Chondrocyte (in vitro differentiated cells): ENCODE measurements at regions not wholly inside any gene's neighbourhood (a gene's known extent, or its start where the extent isn't known, plus 50 kb on each side); places are given as distances from the start of the nearest gene placed in this dataset.

Experiments used
- DNase-seq: peaks from one replicate; pipeline ENCODE4 v3.0.0; 2021; ENCODE audit warnings: mixed read lengths, low spot score
- H3K27ac Mint-ChIP-seq: one replicate; pipeline ENCODE4 v1.8.0; 2021; ENCODE audit warnings: mild to moderate bottlenecking, moderate library complexity, mixed read lengths; ENCODE audit not compliant: unreplicated experiment
- H3K27me3 Mint-ChIP-seq: 2 replicates; pipeline ENCODE4 v1.8.0; 2021; ENCODE audit warnings: low read depth, mixed read lengths
- H3K36me3 Mint-ChIP-seq: 2 replicates; pipeline ENCODE4 v1.8.0; 2021; ENCODE audit warnings: low read depth, mixed read lengths
- H3K4me1 Mint-ChIP-seq: 2 replicates; pipeline ENCODE4 v1.8.0; 2021; ENCODE audit warnings: low read depth, mild to moderate bottlenecking, mixed read lengths
- H3K4me3 Mint-ChIP-seq: one replicate; pipeline ENCODE4 v1.8.0; 2021; ENCODE audit warnings: mild to moderate bottlenecking, moderate library complexity, mixed read lengths; ENCODE audit not compliant: unreplicated experiment
- H3K9me3 Mint-ChIP-seq: 2 replicates; pipeline ENCODE4 v1.8.0; 2021; ENCODE audit warnings: low read depth, mixed read lengths
- TF ChIP-seq, protein P1 (sequence below): fragments of 200-600 bp; sonication (generic); IDR thresholded peaks from 2 replicates; pipeline ENCODE4 v1.5.0; 2021; ENCODE audit warnings: antibody characterized with exemption, mild to moderate bottlenecking, moderate library complexity

DNA sequence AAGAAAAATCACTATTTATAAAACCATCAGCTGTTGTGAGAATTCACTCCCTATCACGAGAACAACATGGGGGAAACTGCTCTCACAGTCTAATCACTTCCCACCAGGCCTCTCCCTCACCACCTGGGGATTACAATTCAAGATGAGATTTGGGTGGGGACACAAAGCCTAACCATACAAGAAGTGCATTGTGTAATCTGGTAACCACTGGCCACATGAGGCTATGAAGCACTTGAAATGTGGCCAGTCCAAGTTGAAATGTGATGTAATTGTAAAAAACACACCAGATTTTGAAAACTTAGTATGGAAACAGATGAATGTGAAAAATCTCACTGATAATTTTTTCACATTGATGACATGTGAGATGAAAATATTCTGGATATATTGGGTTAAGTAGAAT lies 293.8 kb downstream of the TTLL7 start:
- no peaks in the 10 kb centered on the region for H3K4me1 Mint-ChIP-seq
- no peaks in the 10 kb centered on the region for H3K9me3 Mint-ChIP-seq
- TF ChIP-seq, protein P1, sequence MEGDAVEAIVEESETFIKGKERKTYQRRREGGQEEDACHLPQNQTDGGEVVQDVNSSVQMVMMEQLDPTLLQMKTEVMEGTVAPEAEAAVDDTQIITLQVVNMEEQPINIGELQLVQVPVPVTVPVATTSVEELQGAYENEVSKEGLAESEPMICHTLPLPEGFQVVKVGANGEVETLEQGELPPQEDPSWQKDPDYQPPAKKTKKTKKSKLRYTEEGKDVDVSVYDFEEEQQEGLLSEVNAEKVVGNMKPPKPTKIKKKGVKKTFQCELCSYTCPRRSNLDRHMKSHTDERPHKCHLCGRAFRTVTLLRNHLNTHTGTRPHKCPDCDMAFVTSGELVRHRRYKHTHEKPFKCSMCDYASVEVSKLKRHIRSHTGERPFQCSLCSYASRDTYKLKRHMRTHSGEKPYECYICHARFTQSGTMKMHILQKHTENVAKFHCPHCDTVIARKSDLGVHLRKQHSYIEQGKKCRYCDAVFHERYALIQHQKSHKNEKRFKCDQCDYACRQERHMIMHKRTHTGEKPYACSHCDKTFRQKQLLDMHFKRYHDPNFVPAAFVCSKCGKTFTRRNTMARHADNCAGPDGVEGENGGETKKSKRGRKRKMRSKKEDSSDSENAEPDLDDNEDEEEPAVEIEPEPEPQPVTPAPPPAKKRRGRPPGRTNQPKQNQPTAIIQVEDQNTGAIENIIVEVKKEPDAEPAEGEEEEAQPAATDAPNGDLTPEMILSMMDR = no peak
- H3K4me3 Mint-ChIP-seq = no peak overlapping the region
- H3K27me3 Mint-ChIP-seq = no peaks in the 10 kb centered on the region
- H3K36me3 Mint-ChIP-seq = no peaks in the 10 kb centered on the region
- H3K27ac Mint-ChIP-seq = no peak overlapping the region
- DNase-seq = no peak

DNA sequence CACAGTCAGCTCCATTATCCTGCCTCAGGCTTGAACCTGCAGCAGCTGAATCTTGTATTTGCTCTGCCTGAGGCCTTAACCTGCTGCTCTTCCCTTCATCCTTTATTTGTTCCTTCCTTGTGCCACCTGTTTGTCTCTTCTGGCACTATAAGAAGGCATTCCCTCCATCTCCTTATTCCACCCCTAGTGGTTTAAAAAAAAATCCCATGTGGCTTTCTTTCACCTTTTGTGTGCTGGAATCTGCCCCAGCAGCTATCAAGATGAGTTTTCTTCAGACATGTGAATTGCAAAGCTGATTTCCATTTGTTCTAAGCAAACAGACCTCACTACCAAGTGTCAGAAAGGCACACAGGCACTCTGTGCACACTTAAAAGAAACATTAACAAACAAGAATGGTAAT lies 294.6 kb downstream of the TTLL7 start:
- H3K9me3 Mint-ChIP-seq = peaks cover 2% of the 10 kb centered on the region
- H3K27ac Mint-ChIP-seq = no peak overlapping the region
- no peak for DNase-seq
- H3K36me3 Mint-ChIP-seq = no peaks in the 10 kb centered on the region
- H3K4me3 Mint-ChIP-seq = no peak overlapping the region
- H3K4me1 Mint-ChIP-seq = no peaks in the 10 kb centered on the region
- no peaks in the 10 kb centered on the region for H3K27me3 Mint-ChIP-seq
- TF ChIP-seq, protein P1 = no peak

DNA sequence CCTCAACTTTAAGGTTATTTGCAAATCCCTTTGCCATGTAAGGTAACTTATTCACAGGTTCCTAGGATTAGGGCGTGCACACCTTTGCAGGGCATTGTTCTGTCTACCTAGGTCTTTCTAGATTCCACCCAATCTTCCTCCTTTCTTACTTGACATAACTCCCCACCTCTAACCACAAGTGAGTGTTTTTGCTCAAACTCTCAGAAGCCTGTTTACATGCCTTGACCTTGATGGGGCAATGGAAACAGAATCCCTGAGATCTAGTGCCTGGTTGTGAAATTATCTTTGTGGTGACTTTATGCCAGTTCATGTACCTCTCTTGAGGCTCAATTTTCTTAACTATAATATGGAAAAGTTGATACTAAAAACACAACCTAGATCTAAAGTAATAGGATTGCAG lies 296.6 kb downstream of the TTLL7 start:
- Mint-ChIP-seq H3K9me3 (peaks cover 8% of the 10 kb centered on the region), H3K36me3 (no peaks in the 10 kb centered on the region), H3K4me3 (no peak overlapping the region), H3K27me3 (no peaks in the 10 kb centered on the region), H3K27ac (no peak overlapping the region), H3K4me1 (no peaks in the 10 kb centered on the region)
- no peak for DNase-seq
- TF ChIP-seq, protein P1 = no peak

DNA sequence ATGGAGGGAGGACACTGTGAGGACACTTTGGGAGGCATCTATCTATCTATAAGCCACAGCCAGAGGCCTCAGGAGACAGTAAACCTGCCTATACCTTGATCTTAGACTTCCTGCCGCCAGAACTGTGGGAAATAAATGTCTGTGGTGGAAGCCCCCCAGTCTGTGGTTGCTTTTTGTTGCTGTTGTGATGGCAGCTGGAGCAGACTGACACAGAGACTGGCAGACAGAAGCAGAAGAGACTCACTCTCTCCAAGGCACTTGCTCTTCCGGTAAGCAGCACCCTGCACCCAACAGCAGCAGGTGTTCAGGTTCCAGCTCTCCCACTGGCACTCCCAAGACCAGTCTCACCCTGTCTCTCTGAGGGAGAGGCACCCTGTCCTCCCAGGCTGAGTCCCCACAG lies 297.6 kb downstream of the TTLL7 start:
- Mint-ChIP-seq H3K27ac (no peak overlapping the region), H3K4me3 (no peak overlapping the region), H3K9me3 (peaks cover 8% of the 10 kb centered on the region), H3K27me3 (no peaks in the 10 kb centered on the region), H3K4me1 (no peaks in the 10 kb centered on the region), H3K36me3 (no peaks in the 10 kb centered on the region)
- DNase-seq = no peak
- TF ChIP-seq, protein P1 = no peak

DNA sequence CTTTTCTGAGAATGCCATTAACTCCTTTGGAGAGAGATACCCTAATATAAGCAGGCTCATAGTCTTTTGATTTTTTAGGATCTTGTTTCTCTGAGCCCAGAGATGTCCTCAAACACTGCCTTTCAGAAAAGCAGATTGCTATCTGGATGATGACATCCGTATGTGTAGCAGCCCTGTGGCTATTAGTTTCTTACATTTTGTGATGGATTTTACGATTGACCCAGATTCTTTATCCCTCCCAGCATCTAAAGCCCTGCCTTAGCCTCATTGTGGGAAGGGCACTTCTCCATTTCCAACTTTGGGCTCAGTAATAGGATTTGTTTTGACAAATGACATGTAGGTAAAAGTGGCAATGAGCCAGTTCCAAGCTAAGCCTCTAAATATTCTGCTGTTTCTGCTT lies 300.3 kb downstream of the TTLL7 start:
- H3K27me3 Mint-ChIP-seq = no peaks in the 10 kb centered on the region
- peaks cover 8% of the 10 kb centered on the region for H3K9me3 Mint-ChIP-seq
- TF ChIP-seq, protein P1 = no peak
- peaks cover 4% of the 10 kb centered on the region for H3K4me1 Mint-ChIP-seq
- H3K36me3 Mint-ChIP-seq = no peaks in the 10 kb centered on the region
- no peak for DNase-seq
- H3K27ac Mint-ChIP-seq = no peak overlapping the region
- H3K4me3 Mint-ChIP-seq = no peak overlapping the region
